ENCODE measurements at regions not wholly inside any gene's neighbourhood (a gene's known extent, or its start where the extent isn't known, plus 50 kb on each side); places are given as distances from the start of the nearest gene placed in this dataset.
A peak's percentile ranks its signal among the peaks of the same experiment; 100 is the strongest.

DNA sequence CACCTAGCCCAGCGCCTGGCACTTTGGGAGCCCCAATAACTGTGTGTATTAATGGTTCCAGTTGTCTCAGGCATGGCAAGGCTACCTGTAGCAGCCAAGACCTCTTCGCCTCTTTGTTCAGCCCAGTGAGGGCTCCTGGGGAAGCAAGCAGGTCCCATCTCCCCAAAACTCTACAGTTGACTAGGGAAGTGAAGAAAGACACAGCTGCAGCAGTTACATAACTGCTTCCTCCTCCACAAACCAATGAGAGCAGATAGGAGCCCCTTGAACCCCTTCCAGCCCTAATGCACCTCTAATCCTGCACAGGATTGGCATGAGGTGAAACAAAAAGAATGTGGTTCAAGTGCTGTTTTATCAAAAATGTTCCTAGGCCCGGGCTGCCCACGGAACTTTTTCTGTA lies 100.5 kb downstream of the SYF2 start:
- Histone ChIP-seq H3K27ac (ENCODE audit: low read depth in 1 of 2, low read length in 2 of 2) (no peak overlapping the region), H3K27me3 (ENCODE audit: control insufficient read depth in 2 of 2, insufficient read depth in 2 of 2, low read length in 2 of 2) (no peaks in the 10 kb centered on the region), H3K79me2 (ENCODE audit: insufficient read depth, low read length) (no peaks in the 10 kb centered on the region), H3K4me2 (replicated peaks; ENCODE audit: extremely low read depth, low read length, poor library complexity, severe bottlenecking) (no peak overlapping the region), H2AFZ (ENCODE audit: insufficient read depth, low read depth, low read length, poor library complexity, severe bottlenecking) (no peak overlapping the region), H3K4me3 (replicated peaks in 1 of 3; ENCODE audit: low read depth in 2 of 3, low read length in 3 of 3) (no peak overlapping the region), H3K36me3 (replicated peaks in 1 of 2; ENCODE audit: control insufficient read depth in 1 of 2, insufficient read depth in 2 of 2, low read length in 2 of 2) (no peaks in the 10 kb centered on the region), H4K20me1 (ENCODE audit: insufficient read depth, low read length) (no peaks in the 10 kb centered on the region), H3K9me3 (replicated peaks in 1 of 2; ENCODE audit: control insufficient read depth in 1 of 2, insufficient read depth in 1 of 2, low read length in 2 of 2) (no peaks in the 10 kb centered on the region), H3K4me1 (ENCODE audit: control insufficient read depth in 1 of 2, insufficient read depth in 2 of 2, low read length in 2 of 2) (peaks cover 20 to 30% of the 10 kb centered on the region in 2 donors), H3K9ac (ENCODE audit: insufficient read depth, low read length, poor library complexity, severe bottlenecking) (no peak overlapping the region)
- intact Hi-C loops (cut with micrococcal nuclease) = no loop called here
- peak in 2 of 3 donors; percentile 37 for DNase-seq
- H3K27ac Mint-ChIP-seq = peak overlapping the region in 1 of 7 donors; percentile 35
- no peaks in the 10 kb centered on the region for H3K36me3 Mint-ChIP-seq
- peaks cover 0 to 1% (median 0%) of the 10 kb centered on the region in 7 donors for H3K9me3 Mint-ChIP-seq
- TF ChIP-seq, protein P1, sequence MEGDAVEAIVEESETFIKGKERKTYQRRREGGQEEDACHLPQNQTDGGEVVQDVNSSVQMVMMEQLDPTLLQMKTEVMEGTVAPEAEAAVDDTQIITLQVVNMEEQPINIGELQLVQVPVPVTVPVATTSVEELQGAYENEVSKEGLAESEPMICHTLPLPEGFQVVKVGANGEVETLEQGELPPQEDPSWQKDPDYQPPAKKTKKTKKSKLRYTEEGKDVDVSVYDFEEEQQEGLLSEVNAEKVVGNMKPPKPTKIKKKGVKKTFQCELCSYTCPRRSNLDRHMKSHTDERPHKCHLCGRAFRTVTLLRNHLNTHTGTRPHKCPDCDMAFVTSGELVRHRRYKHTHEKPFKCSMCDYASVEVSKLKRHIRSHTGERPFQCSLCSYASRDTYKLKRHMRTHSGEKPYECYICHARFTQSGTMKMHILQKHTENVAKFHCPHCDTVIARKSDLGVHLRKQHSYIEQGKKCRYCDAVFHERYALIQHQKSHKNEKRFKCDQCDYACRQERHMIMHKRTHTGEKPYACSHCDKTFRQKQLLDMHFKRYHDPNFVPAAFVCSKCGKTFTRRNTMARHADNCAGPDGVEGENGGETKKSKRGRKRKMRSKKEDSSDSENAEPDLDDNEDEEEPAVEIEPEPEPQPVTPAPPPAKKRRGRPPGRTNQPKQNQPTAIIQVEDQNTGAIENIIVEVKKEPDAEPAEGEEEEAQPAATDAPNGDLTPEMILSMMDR (IDR thresholded peaks at IDR 0.05) = no peak
- H3K4me1 Mint-ChIP-seq = peaks cover 28% of the 10 kb centered on the region
- H3K27me3 Mint-ChIP-seq (ENCODE audit: low read depth in 3 of 3) = peaks cover 0 to 2% (median 2%) of the 10 kb centered on the region in 3 donors
- H3K4me3 Mint-ChIP-seq = no peak overlapping the region
- 0% methylated on average over 2 of the region's 4 CpGs for WGBS (ENCODE audit: insufficient coverage)

DNA sequence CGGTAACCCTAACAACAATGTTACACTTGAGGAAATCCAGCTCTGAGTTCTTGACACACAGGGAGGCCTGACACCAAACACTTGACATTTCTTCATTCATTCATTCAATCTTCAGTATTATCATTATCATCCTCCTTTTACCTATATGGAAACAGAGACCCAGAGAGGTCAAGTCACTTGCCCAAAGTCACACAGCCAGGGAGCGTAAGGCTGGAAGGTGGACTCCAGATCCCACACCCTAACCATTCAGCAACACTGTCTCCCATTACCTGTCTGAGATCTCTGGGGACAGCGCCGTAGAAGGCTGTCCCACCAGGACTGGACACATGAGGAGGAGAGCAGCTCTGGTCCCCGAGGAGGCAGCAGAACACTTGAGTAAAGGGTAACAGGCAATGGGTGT lies 101.4 kb downstream of the SYF2 start:
- Histone ChIP-seq H3K79me2 (ENCODE audit: insufficient read depth, low read length) (no peaks in the 10 kb centered on the region), H3K4me3 (replicated peaks in 1 of 3; ENCODE audit: low read depth in 2 of 3, low read length in 3 of 3) (no peak overlapping the region), H2AFZ (ENCODE audit: insufficient read depth, low read depth, low read length, poor library complexity, severe bottlenecking) (no peak overlapping the region), H3K9ac (ENCODE audit: insufficient read depth, low read length, poor library complexity, severe bottlenecking) (no peak overlapping the region), H4K20me1 (ENCODE audit: insufficient read depth, low read length) (no peaks in the 10 kb centered on the region), H3K9me3 (replicated peaks in 1 of 2; ENCODE audit: control insufficient read depth in 1 of 2, insufficient read depth in 1 of 2, low read length in 2 of 2) (no peaks in the 10 kb centered on the region), H3K27ac (ENCODE audit: low read depth in 1 of 2, low read length in 2 of 2) (no peak overlapping the region), H3K36me3 (replicated peaks in 1 of 2; ENCODE audit: control insufficient read depth in 1 of 2, insufficient read depth in 2 of 2, low read length in 2 of 2) (no peaks in the 10 kb centered on the region), H3K4me1 (ENCODE audit: control insufficient read depth in 1 of 2, insufficient read depth in 2 of 2, low read length in 2 of 2) (peaks cover 20 to 30% of the 10 kb centered on the region in 2 donors), H3K27me3 (ENCODE audit: control insufficient read depth in 2 of 2, insufficient read depth in 2 of 2, low read length in 2 of 2) (no peaks in the 10 kb centered on the region), H3K4me2 (replicated peaks; ENCODE audit: extremely low read depth, low read length, poor library complexity, severe bottlenecking) (no peak overlapping the region)
- DNase-seq = no peak
- peaks cover 0 to 2% (median 0%) of the 10 kb centered on the region in 3 donors for H3K27me3 Mint-ChIP-seq (ENCODE audit: low read depth in 3 of 3)
- intact Hi-C loops (cut with micrococcal nuclease) = no loop called here
- H3K9me3 Mint-ChIP-seq = peaks cover 0 to 6% (median 0%) of the 10 kb centered on the region in 7 donors
- H3K36me3 Mint-ChIP-seq = no peaks in the 10 kb centered on the region
- H3K4me1 Mint-ChIP-seq = peaks cover 28% of the 10 kb centered on the region
- no peak overlapping the region for H3K27ac Mint-ChIP-seq
- TF ChIP-seq, protein P1 (IDR thresholded peaks at IDR 0.05) = no peak
- 94% methylated on average over 2 of the region's 5 CpGs for WGBS (ENCODE audit: insufficient coverage)
- no peak overlapping the region for H3K4me3 Mint-ChIP-seq
